Prostate gland (tissue), 2 donors: ENCODE measurements at regions not wholly inside any gene's neighbourhood (a gene's known extent, or its start where the extent isn't known, plus 50 kb on each side); places are given as distances from the start of the nearest gene placed in this dataset.

Experiments used
- CTCF ChIP-seq, 4 experiments: fragments of 200-600 bp in 2 of 4; fragments of 450-650 bp in 2 of 4; sonication (generic) in 2 of 4; IDR thresholded peaks; 1 replicate in 3 of 4; 2 replicates in 1 of 4; pipeline ENCODE4 v1.5.1; 2016 to 2019; ENCODE audit warnings: antibody characterized with exemption in 4 of 4, mild to moderate bottlenecking in 2 of 4, moderate library complexity in 2 of 4
- POLR2A ChIP-seq: fragments of 450-650 bp; IDR thresholded peaks from one replicate; pipeline ENCODE4 v1.6.1; 2016; ENCODE audit warnings: antibody characterized with exemption, mild to moderate bottlenecking
- POLR2AphosphoS5 ChIP-seq: sonication (generic); formaldehyde crosslinking; IDR thresholded peaks from one replicate; pipeline ENCODE4 v1.6.1; 2017; ENCODE audit warnings: antibody characterized with exemption

- TF ChIP-seq CTCF (IDR thresholded peaks at IDR 0.05) (no peak), POLR2AphosphoS5 (no peak), POLR2A (no peak)
Observed at GRCh38 chr12:23434154-23434553, 515.3 kb downstream of the SOX5 start.
